Gastroesophageal sphincter (tissue), 4 donors: ENCODE measurements at regions not wholly inside any gene's neighbourhood (a gene's known extent, or its start where the extent isn't known, plus 50 kb on each side); places are given as distances from the start of the nearest gene placed in this dataset.

Experiments used
- ATAC-seq: fragments of 150-250 bp; one replicate; pipeline ENCODE4 v1.9.1; 2016; ENCODE audit warnings: mild to moderate bottlenecking, moderate library complexity
- H3K27ac ChIP-seq, 4 donors: fragments of 200-600 bp; sonication (generic) in 3 of 4; 1 replicate in 3 of 4; 2 replicates in 1 of 4; pipeline ENCODE4 v1.5.1; 2016 to 2019
- H3K27me3 ChIP-seq: fragments of 200-600 bp; sonication (generic); one replicate; pipeline ENCODE4 v1.5.1; 2019
- H3K36me3 ChIP-seq, 2 donors: fragments of 200-600 bp; sonication (generic); one replicate each; pipeline ENCODE4 v1.5.1; 2019; ENCODE audit warnings: control low read depth in 1 of 2
- H3K4me1 ChIP-seq, 3 donors: fragments of 200-600 bp; sonication (generic); 1 replicate in 2 of 3; 2 replicates in 1 of 3; pipeline ENCODE4 v1.5.1; 2016 to 2019; ENCODE audit warnings: control low read depth in 2 of 3
- H3K4me3 ChIP-seq, 2 donors: fragments of 200-600 bp; sonication (generic); one replicate each; pipeline ENCODE4 v1.5.1; 2019; ENCODE audit warnings: mild to moderate bottlenecking in 1 of 2, moderate library complexity in 1 of 2
- H3K9me3 ChIP-seq, 3 donors: fragments of 200-600 bp; sonication (generic); one replicate each; pipeline ENCODE4 v1.5.1; 2017 to 2019; ENCODE audit warnings: control low read depth in 2 of 3
- EP300 ChIP-seq: sonication (generic); formaldehyde crosslinking; IDR thresholded peaks from one replicate; pipeline ENCODE4 v1.6.1; 2017; ENCODE audit warnings: antibody characterized with exemption, mild to moderate bottlenecking
- POLR2A ChIP-seq, 2 donors: fragments of 450-650 bp; IDR thresholded peaks; one replicate each; pipeline ENCODE4 v1.6.1; 2017; ENCODE audit warnings: antibody characterized with exemption in 2 of 2, mild to moderate bottlenecking in 2 of 2, moderate library complexity in 1 of 2
- POLR2AphosphoS5 ChIP-seq: sonication (generic); formaldehyde crosslinking; IDR thresholded peaks from one replicate; pipeline ENCODE4 v1.6.1; 2017; ENCODE audit warnings: antibody characterized with exemption
- WGBS, 2 donors: methylation state at CpG; one replicate each; pipeline ENCODE4 v1.1.5; 2018; ENCODE audit warnings: low coverage in 1 of 2; 5-methylcytosine and 5-hydroxymethylcytosine counted together
- TF ChIP-seq, protein P1 (sequence below), 4 experiments: fragments of 200-600 bp in 2 of 4; fragments of 450-650 bp in 2 of 4; sonication (generic) in 1 of 4; IDR thresholded peaks; one replicate each; pipeline ENCODE4 v1.5.1; 2017 to 2019; ENCODE audit warnings: antibody characterized with exemption in 4 of 4, mild to moderate bottlenecking in 2 of 4, moderate library complexity in 2 of 4

DNA sequence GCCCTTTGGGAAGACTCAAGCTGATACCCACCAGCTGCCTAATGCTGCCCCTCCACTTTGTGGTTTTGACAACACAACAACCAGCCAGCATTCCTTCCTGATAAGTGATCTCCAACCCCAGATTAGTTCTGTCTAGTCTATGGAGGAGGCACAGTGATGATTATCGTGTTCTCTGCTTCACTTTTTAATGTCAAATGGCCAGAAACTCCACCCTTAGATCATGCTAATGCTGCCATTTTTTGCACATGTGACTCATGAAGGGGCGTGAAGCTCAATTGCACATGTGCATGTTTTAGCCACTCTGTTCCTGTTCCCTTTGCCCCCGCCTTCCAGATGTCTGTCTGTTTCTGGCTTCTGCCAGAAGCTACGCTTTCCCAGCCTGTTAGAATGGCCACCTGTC is 199.8 kb downstream of the COG6 start:
- H3K4me1 ChIP-seq, result no peaks in the 10 kb centered on the region
- H3K27me3 ChIP-seq, result no peaks in the 10 kb centered on the region
- no peak for ATAC-seq
- H3K4me3 ChIP-seq, result no peak overlapping the region
- 17 to 60% methylated on average over 1 to 2 of the region's 4 CpGs for WGBS, 2 donors
- no peaks in the 10 kb centered on the region for H3K36me3 ChIP-seq
- TF ChIP-seq POLR2A (IDR thresholded peaks at IDR 0.05) (no peak), EP300 (no peak), POLR2AphosphoS5 (no peak)
- TF ChIP-seq, protein P1, sequence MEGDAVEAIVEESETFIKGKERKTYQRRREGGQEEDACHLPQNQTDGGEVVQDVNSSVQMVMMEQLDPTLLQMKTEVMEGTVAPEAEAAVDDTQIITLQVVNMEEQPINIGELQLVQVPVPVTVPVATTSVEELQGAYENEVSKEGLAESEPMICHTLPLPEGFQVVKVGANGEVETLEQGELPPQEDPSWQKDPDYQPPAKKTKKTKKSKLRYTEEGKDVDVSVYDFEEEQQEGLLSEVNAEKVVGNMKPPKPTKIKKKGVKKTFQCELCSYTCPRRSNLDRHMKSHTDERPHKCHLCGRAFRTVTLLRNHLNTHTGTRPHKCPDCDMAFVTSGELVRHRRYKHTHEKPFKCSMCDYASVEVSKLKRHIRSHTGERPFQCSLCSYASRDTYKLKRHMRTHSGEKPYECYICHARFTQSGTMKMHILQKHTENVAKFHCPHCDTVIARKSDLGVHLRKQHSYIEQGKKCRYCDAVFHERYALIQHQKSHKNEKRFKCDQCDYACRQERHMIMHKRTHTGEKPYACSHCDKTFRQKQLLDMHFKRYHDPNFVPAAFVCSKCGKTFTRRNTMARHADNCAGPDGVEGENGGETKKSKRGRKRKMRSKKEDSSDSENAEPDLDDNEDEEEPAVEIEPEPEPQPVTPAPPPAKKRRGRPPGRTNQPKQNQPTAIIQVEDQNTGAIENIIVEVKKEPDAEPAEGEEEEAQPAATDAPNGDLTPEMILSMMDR (IDR thresholded peaks at IDR 0.05), result no peak
- no peak overlapping the region for H3K27ac ChIP-seq
- H3K9me3 ChIP-seq, result peaks cover 0 to 25% (median 0%) of the 10 kb centered on the region in 3 donors

DNA sequence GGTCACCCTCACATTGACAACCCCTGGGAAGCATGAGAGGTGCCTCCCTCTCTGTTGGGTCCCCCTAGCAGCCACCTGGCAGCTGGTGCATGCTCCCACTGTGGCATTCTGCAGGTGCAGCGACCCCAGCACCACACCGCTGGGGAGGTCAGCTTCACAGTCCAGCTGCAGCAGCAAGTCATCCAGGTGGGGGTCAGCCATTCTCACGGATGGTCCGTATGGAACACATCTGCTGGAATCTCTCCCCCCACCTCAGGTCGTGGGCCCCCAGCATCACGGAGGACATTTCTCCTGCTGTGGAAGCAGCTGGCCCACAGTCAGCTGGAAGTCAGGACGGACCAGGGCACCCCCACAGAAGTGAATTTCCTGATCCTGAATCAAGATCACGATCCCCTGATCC is 201.3 kb downstream of the COG6 start:
- Histone ChIP-seq H3K27ac (no peak overlapping the region), H3K4me1 (no peaks in the 10 kb centered on the region), H3K9me3 (peaks cover 0 to 23% (median 0%) of the 10 kb centered on the region in 3 donors), H3K27me3 (no peaks in the 10 kb centered on the region), H3K4me3 (no peak overlapping the region), H3K36me3 (no peaks in the 10 kb centered on the region)
- no peak for ATAC-seq
- WGBS, 2 donors, result 65 to 75% methylated on average over 2 to 5 of the region's 8 CpGs
- TF ChIP-seq, protein P1 (IDR thresholded peaks at IDR 0.05), result no peak
- TF ChIP-seq POLR2AphosphoS5 (no peak), EP300 (no peak), POLR2A (IDR thresholded peaks at IDR 0.05) (no peak)

DNA sequence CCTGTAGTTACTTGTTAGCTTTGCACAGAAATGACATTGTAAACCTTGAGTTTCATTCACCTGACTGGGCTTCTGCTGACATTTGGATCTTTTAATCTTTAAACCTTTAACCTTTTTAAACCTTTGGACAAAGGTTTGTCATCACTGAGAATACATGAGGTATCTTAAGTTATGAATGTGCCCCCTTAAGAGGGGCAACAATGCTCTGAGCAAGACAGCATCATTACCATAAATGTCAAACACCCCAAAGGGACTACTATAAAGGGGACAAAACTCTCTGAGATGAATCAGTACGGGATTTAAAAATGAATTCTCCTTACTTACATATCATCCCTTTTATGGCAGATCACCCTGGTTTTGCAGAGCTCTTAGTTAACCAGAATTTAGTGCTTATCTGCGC is 203.3 kb downstream of the COG6 start:
- ATAC-seq, result no peak
- H3K27me3 ChIP-seq, result no peaks in the 10 kb centered on the region
- no peak overlapping the region for H3K4me3 ChIP-seq
- peaks cover 0 to 3% (median 0%) of the 10 kb centered on the region in 3 donors for H3K9me3 ChIP-seq
- H3K36me3 ChIP-seq, result no peaks in the 10 kb centered on the region
- H3K4me1 ChIP-seq, result no peaks in the 10 kb centered on the region
- TF ChIP-seq, protein P1 (IDR thresholded peaks at IDR 0.05), result no peak
- TF ChIP-seq POLR2A (IDR thresholded peaks at IDR 0.05) (no peak), EP300 (no peak), POLR2AphosphoS5 (no peak)
- no peak overlapping the region for H3K27ac ChIP-seq
- 82 to 83% methylated on average over 2 of the region's 2 CpGs for WGBS, 2 donors

DNA sequence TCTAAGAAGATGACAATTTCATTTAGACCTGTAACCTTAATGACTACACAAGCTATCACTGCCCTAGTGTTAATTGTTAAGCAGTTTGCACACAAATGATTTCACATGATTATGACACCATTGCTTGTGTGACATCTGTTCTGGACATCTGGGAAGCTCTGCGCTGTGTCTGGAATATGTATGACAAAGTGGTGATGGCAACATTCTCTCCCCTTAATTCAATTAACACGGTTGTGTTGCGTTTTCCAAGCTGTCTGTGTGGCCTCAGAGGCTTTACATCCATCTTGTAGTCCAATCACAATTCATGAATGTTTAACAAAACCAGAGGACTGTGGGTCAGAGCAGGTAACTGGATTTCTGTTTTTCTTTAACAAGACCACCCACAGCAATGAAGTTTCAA is 204.4 kb downstream of the COG6 start:
- no peak overlapping the region for H3K4me3 ChIP-seq
- TF ChIP-seq, protein P1 (IDR thresholded peaks at IDR 0.05), result no peak
- TF ChIP-seq POLR2AphosphoS5 (no peak), POLR2A (IDR thresholded peaks at IDR 0.05) (no peak), EP300 (no peak)
- WGBS, 2 donors, result 92% methylated on average over 3 of the region's 3 CpGs
- ATAC-seq, result no peak
- no peaks in the 10 kb centered on the region for H3K4me1 ChIP-seq
- no peaks in the 10 kb centered on the region for H3K36me3 ChIP-seq
- no peaks in the 10 kb centered on the region for H3K27me3 ChIP-seq
- H3K9me3 ChIP-seq, result no peaks in the 10 kb centered on the region
- H3K27ac ChIP-seq, result no peak overlapping the region

DNA sequence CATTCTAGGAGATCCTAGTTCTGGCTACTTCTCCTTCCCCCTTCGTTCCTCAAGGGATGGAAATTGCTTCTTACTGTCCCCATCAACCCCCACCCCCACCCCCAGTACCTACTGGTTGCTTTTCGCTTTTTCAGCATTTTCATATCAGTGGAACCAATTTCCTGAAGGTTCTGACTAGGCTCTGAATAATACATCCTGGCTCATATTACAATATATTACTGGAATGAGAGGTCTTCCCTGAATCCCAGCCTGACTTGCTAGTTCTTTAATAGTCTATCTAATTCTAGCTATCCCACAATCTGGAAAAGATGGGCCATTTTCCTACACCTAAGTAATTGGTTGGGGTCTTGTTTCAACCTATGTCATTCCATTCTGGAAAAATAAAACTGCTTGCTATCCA is 207.4 kb downstream of the COG6 start:
- 75 to 100% methylated on average over 1 to 2 of the region's 2 CpGs for WGBS, 2 donors
- H3K4me1 ChIP-seq, result no peaks in the 10 kb centered on the region
- no peaks in the 10 kb centered on the region for H3K9me3 ChIP-seq
- no peak for ATAC-seq
- no peaks in the 10 kb centered on the region for H3K27me3 ChIP-seq
- H3K4me3 ChIP-seq, result no peak overlapping the region
- no peak overlapping the region for H3K27ac ChIP-seq
- no peaks in the 10 kb centered on the region for H3K36me3 ChIP-seq
- TF ChIP-seq, protein P1 (IDR thresholded peaks at IDR 0.05), result no peak
